ENCODE measurements at regions not wholly inside any gene's neighbourhood (a gene's known extent, or its start where the extent isn't known, plus 50 kb on each side); places are given as distances from the start of the nearest gene placed in this dataset.

DNA sequence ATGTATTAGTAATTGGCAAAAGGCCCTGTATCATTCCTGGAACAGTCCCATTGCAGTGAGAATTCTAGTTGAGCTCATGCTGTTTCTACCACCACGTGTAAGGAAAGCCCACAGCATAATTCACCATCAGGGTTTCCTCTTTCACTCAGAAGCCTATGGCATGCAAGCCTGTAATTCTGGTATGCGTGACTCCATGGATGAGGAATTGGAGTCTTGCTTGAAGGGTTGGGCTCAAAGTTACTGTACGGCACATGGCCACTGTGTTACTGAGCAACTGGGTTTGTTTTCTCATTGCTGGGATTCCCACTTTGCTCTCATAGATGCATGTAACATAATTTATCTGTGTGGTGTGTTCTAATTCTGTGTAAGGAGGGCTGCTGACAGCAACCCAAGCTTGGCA, 132.3 kb upstream of the NR3C2 start:
- Histone ChIP-seq H3K27ac (ENCODE audit: low read length) (no peak overlapping the region), H3K9ac (ENCODE audit: low read length) (no peak overlapping the region), H3K27me3 (ENCODE audit: low read depth, low read length) (no peaks in the 10 kb centered on the region), H3K36me3 (replicated peaks; ENCODE audit: low read depth, low read length) (no peaks in the 10 kb centered on the region), H3K4me2 (ENCODE audit: low read length) (no peak overlapping the region), H3K9me3 (ENCODE audit: insufficient read depth, low read length) (peaks cover 3% of the 10 kb centered on the region; the same call in 1 of the 2 replicates), H3K79me2 (ENCODE audit: low read length) (no peaks in the 10 kb centered on the region), H3K4me1 (ENCODE audit: low read length) (no peaks in the 10 kb centered on the region), H3K4me3 (ENCODE audit: low read length) (no peak overlapping the region), H4K20me1 (ENCODE audit: insufficient read depth, low read length) (no peaks in the 10 kb centered on the region), H2AFZ (ENCODE audit: low read depth, low read length) (no peak overlapping the region)
- no peak for TF ChIP-seq EZH2phosphoT487 (IDR thresholded peaks at IDR 0.05; ENCODE audit: low read depth)
- TF ChIP-seq, protein P1, sequence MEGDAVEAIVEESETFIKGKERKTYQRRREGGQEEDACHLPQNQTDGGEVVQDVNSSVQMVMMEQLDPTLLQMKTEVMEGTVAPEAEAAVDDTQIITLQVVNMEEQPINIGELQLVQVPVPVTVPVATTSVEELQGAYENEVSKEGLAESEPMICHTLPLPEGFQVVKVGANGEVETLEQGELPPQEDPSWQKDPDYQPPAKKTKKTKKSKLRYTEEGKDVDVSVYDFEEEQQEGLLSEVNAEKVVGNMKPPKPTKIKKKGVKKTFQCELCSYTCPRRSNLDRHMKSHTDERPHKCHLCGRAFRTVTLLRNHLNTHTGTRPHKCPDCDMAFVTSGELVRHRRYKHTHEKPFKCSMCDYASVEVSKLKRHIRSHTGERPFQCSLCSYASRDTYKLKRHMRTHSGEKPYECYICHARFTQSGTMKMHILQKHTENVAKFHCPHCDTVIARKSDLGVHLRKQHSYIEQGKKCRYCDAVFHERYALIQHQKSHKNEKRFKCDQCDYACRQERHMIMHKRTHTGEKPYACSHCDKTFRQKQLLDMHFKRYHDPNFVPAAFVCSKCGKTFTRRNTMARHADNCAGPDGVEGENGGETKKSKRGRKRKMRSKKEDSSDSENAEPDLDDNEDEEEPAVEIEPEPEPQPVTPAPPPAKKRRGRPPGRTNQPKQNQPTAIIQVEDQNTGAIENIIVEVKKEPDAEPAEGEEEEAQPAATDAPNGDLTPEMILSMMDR (IDR thresholded peaks at IDR 0.05; ENCODE audit: low read depth, low read length) = no peak

DNA sequence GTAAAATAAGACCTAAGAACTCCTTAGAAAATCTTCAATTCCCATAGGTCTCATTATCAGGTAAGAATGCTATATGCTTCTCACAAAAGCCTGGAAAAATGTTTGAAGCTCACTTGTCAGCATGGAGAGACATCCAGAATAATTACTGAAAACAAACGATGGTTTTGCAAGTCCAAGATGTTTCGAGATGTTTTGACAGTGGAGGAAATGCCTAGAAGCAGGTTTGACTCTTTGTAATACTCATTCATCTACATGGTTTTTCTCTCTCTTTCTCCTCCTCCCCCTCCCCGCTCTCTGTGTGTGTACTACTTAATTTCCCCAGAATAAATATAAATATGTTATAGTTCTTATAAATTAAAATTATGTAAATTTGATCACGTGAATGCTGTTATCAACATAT, 131.9 kb upstream of the NR3C2 start:
- H3K9me3 ChIP-seq (ENCODE audit: insufficient read depth, low read length) = peaks cover 3% of the 10 kb centered on the region
- no peaks in the 10 kb centered on the region for H3K27me3 ChIP-seq (ENCODE audit: low read depth, low read length)
- H3K4me2 ChIP-seq (ENCODE audit: low read length) = no peak overlapping the region
- H3K79me2 ChIP-seq (ENCODE audit: low read length) = no peaks in the 10 kb centered on the region
- H3K4me1 ChIP-seq (ENCODE audit: low read length) = no peaks in the 10 kb centered on the region
- no peak overlapping the region for H3K27ac ChIP-seq (ENCODE audit: low read length)
- TF ChIP-seq, protein P1 (IDR thresholded peaks at IDR 0.05; ENCODE audit: low read depth, low read length) = no peak
- TF ChIP-seq EZH2phosphoT487 (IDR thresholded peaks at IDR 0.05; ENCODE audit: low read depth) = no peak
- no peaks in the 10 kb centered on the region for H4K20me1 ChIP-seq (ENCODE audit: insufficient read depth, low read length)
- H3K36me3 ChIP-seq (replicated peaks; ENCODE audit: low read depth, low read length) = no peaks in the 10 kb centered on the region
- H3K9ac ChIP-seq (ENCODE audit: low read length) = no peak overlapping the region
- H2AFZ ChIP-seq (ENCODE audit: low read depth, low read length) = no peak overlapping the region
- no peak overlapping the region for H3K4me3 ChIP-seq (ENCODE audit: low read length)

DNA sequence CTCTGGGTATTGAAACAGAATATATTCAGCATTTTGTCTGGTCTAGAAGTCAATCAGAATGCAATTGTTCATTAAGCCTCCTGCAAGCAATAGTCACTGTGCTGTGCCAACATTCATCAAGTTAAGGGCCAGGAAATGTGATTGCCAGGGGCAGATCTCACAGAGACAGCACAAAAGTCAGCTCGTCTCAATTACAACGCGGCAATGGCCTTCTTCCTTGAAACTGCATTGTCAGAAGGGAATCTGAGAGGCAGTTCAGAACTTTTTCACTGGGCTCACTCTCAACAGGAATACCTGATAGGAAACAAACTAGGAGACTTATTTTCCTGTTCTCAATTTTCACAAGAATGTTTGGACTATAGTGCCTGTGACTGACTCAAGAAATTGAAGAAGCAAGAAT, 131.1 kb upstream of the NR3C2 start:
- Histone ChIP-seq H3K27me3 (ENCODE audit: low read depth, low read length) (no peaks in the 10 kb centered on the region), H3K9me3 (ENCODE audit: insufficient read depth, low read length) (peaks cover 3% of the 10 kb centered on the region), H3K4me3 (ENCODE audit: low read length) (no peak overlapping the region), H3K36me3 (replicated peaks; ENCODE audit: low read depth, low read length) (no peaks in the 10 kb centered on the region), H3K9ac (ENCODE audit: low read length) (no peak overlapping the region), H3K27ac (ENCODE audit: low read length) (no peak overlapping the region), H2AFZ (ENCODE audit: low read depth, low read length) (no peak overlapping the region), H3K4me1 (ENCODE audit: low read length) (no peaks in the 10 kb centered on the region), H3K79me2 (ENCODE audit: low read length) (no peaks in the 10 kb centered on the region), H4K20me1 (ENCODE audit: insufficient read depth, low read length) (no peaks in the 10 kb centered on the region), H3K4me2 (ENCODE audit: low read length) (no peak overlapping the region)
- TF ChIP-seq, protein P1 (IDR thresholded peaks at IDR 0.05; ENCODE audit: low read depth, low read length) = no peak
- no peak for TF ChIP-seq EZH2phosphoT487 (IDR thresholded peaks at IDR 0.05; ENCODE audit: low read depth)

DNA sequence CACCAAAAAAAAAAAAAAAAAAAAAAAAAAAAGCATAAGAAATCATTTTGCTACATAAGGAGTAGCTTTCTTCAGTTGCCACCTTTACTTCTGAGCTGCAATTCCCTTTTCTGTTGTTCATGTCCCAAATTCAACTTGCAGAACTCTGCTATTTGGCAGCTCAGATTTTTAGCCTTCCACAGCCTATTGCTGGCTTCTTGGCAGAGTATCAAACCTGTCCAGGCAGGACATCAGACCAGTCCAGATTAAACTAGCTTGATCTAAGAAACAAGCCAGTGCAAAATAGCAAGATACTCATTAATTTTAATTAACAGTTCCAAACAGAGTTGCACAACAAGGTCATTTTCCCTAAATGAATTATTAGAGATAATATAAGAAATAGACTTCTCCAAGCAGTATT, 123.6 kb upstream of the NR3C2 start:
- Histone ChIP-seq H3K79me2 (ENCODE audit: low read length) (no peaks in the 10 kb centered on the region), H4K20me1 (ENCODE audit: insufficient read depth, low read length) (no peaks in the 10 kb centered on the region), H3K4me2 (ENCODE audit: low read length) (no peak overlapping the region), H3K27ac (ENCODE audit: low read length) (no peak overlapping the region), H3K4me3 (ENCODE audit: low read length) (no peak overlapping the region), H3K9ac (ENCODE audit: low read length) (no peak overlapping the region), H3K9me3 (ENCODE audit: insufficient read depth, low read length) (peaks cover 3% of the 10 kb centered on the region), H3K27me3 (ENCODE audit: low read depth, low read length) (no peaks in the 10 kb centered on the region), H3K4me1 (ENCODE audit: low read length) (no peaks in the 10 kb centered on the region), H3K36me3 (replicated peaks; ENCODE audit: low read depth, low read length) (no peaks in the 10 kb centered on the region), H2AFZ (ENCODE audit: low read depth, low read length) (no peak overlapping the region)
- TF ChIP-seq EZH2phosphoT487 (IDR thresholded peaks at IDR 0.05; ENCODE audit: low read depth) = no peak
- TF ChIP-seq, protein P1 (IDR thresholded peaks at IDR 0.05; ENCODE audit: low read depth, low read length) = no peak

Data from OCI-LY3 (cell line).